A549 (cell line): ENCODE measurements at regions not wholly inside any gene's neighbourhood (a gene's known extent, or its start where the extent isn't known, plus 50 kb on each side); places are given as distances from the start of the nearest gene placed in this dataset.

ENCODE experiments used
- ATAC-seq, 2 experiments: fragments of 200-7000 bp in 1 of 2; fragments of >200 bp in 1 of 2; cut with Nextera tagmentation in 1 of 2; cut with Tn5 transposase in 1 of 2; 3 replicates each; pipeline versions ENCODE4 v1.8.0 to v1.9.1; 2018 to 2020; ENCODE audit warnings: mild to moderate bottlenecking in 1 of 2, moderate library complexity in 1 of 2
- CTCF ChIA-PET: fragments of 300-600 bp; sonication (Branson Sonifier 250); formaldehyde crosslinking; extraction: SDS; loops from one replicate; lab custom pipeline; 2021; ENCODE audit warnings: antibody characterized with exemption, inconsistent platforms; lab: Yijun Ruan, JAX
- POLR2A ChIA-PET: fragments of 350-600 bp; formaldehyde crosslinking; extraction: SDS; loops from one replicate; lab custom pipeline; 2021; ENCODE audit warnings: antibody characterized with exemption, inconsistent platforms; lab: Yijun Ruan, JAX
- DNase-seq, 2 experiments: peaks; one replicate each; pipeline versions ENCODE4 v3.0.0 to v3.0.0-alpha.2; 2011 to 2016; ENCODE audit warnings: low read depth in 1 of 2, low spot score in 1 of 2
- FAIRE-seq: peaks from 2 replicates; lab custom pipeline; 2011; peaks lifted over from hg19 to GRCh38; lab: Jason Lieb, UNC
- H3K27ac ChIP-seq, 2 experiments: fragments of >200 bp; sonication (Bioruptor Twin); formaldehyde crosslinking; 3 replicates each; pipeline ENCODE4 v1.5.1; 2016 to 2017
- H3K4me1 ChIP-seq: fragments of >200 bp; sonication (Bioruptor Twin); formaldehyde crosslinking; 3 replicates; pipeline ENCODE4 v1.6.1; 2016
- H3K4me2 ChIP-seq: fragments of >200 bp; sonication (Bioruptor Twin); formaldehyde crosslinking; 3 replicates; pipeline ENCODE4 v1.6.1; 2016
- H3K4me3 ChIP-seq: fragments of >200 bp; sonication (Bioruptor Twin); formaldehyde crosslinking; 3 replicates; pipeline ENCODE4 v1.5.1; 2016
- H3K9me3 ChIP-seq: fragments of >200 bp; sonication (Bioruptor Twin); formaldehyde crosslinking; 3 replicates; pipeline ENCODE4 v1.6.1; 2016
- ATOH8 ChIP-seq: fragments of 250-450 bp; sonication (Bioruptor Pico); IDR thresholded peaks from 2 replicates; pipeline ENCODE4 v1.5.0; 2020; ENCODE audit warnings: low read depth, mild to moderate bottlenecking, moderate library complexity
- BHLHE40 ChIP-seq: IDR thresholded peaks from 2 replicates; pipeline ENCODE4 v1.6.1; 2012; ENCODE audit warnings: low read depth, low read length, inconsistent platforms
- CBX2 ChIP-seq: fragments of 200-600 bp; sonication (generic); IDR thresholded peaks from 2 replicates; pipeline ENCODE4 v1.6.1; 2016; ENCODE audit warnings: low read depth, mild to moderate bottlenecking, borderline replicate concordance
- CTCF ChIP-seq: fragments of >200 bp; sonication (Bioruptor Twin); formaldehyde crosslinking; IDR thresholded peaks from 3 replicates; pipeline ENCODE4 v1.5.1; 2016
- EHF ChIP-seq: fragments of 250-450 bp; sonication (Bioruptor Pico); IDR thresholded peaks from 2 replicates; pipeline ENCODE4 v1.5.0; 2020; ENCODE audit warnings: mild to moderate bottlenecking
- EHMT2 ChIP-seq: fragments of 200-600 bp; sonication (generic); IDR thresholded peaks from 2 replicates; pipeline ENCODE4 v1.6.1; 2016; ENCODE audit warnings: antibody characterized with exemption, low read depth, mild to moderate bottlenecking, moderate library complexity
- ESRRA ChIP-seq: fragments of 150-350 bp; IDR thresholded peaks from 2 replicates; pipeline ENCODE4 v1.6.1; 2014; ENCODE audit warnings: mild to moderate bottlenecking, low read length, borderline replicate concordance
- FOSL2 ChIP-seq, 2 experiments: fragments of 450-650 bp in 1 of 2; fragments of >200 bp in 1 of 2; sonication (Bioruptor Twin) in 1 of 2; formaldehyde crosslinking; IDR thresholded peaks; 2 replicates each; pipeline versions ENCODE4 v1.5.0 to v1.6.1; 2016 to 2020; ENCODE audit warnings: mild to moderate bottlenecking in 1 of 2, moderate library complexity in 1 of 2
- FOXS1 ChIP-seq: fragments of 250-450 bp; sonication (Bioruptor Pico); IDR thresholded peaks from 2 replicates; pipeline ENCODE4 v1.5.0; 2020; ENCODE audit warnings: mild to moderate bottlenecking, moderate library complexity
- HMGXB4 ChIP-seq: fragments of 250-450 bp; sonication (Bioruptor Pico); IDR thresholded peaks from 2 replicates; pipeline ENCODE4 v1.5.0; 2021; ENCODE audit warnings: mild to moderate bottlenecking, moderate library complexity, borderline replicate concordance
- HOXA7 ChIP-seq: fragments of 250-450 bp; sonication (Bioruptor Pico); IDR thresholded peaks from 2 replicates; pipeline ENCODE4 v1.5.0; 2020; ENCODE audit warnings: mild to moderate bottlenecking, moderate library complexity
- HOXB13 ChIP-seq: fragments of 250-450 bp; sonication (Bioruptor Pico); IDR thresholded peaks from 2 replicates; pipeline ENCODE4 v1.5.0; 2020; ENCODE audit warnings: low read depth, mild to moderate bottlenecking, moderate library complexity
- KDM1A ChIP-seq: fragments of 200-600 bp; sonication (generic); IDR thresholded peaks from 2 replicates; pipeline ENCODE4 v1.6.1; 2016; ENCODE audit warnings: low read depth, mild to moderate bottlenecking
- KDM5A ChIP-seq: fragments of 200-600 bp; sonication (generic); IDR thresholded peaks from 2 replicates; pipeline ENCODE4 v1.6.1; 2016; ENCODE audit warnings: antibody characterized with exemption, mild to moderate bottlenecking
- MAZ ChIP-seq: fragments of 150-350 bp; IDR thresholded peaks from 2 replicates; pipeline ENCODE4 v1.6.1; 2014; ENCODE audit warnings: antibody characterized with exemption, low read depth, low read length, borderline replicate concordance
- MYC ChIP-seq: IDR thresholded peaks from 2 replicates; pipeline ENCODE4 v1.6.1; 2012; ENCODE audit warnings: mild to moderate bottlenecking, inconsistent platforms, low read length, improper control_type of control experiment, borderline replicate concordance
- PBX3 ChIP-seq: IDR thresholded peaks from 2 replicates; pipeline ENCODE4 v1.6.1; 2012
- RARB ChIP-seq: fragments of 250-450 bp; sonication (Bioruptor Pico); IDR thresholded peaks from 2 replicates; pipeline ENCODE4 v1.8.0; 2021; ENCODE audit warnings: mild to moderate bottlenecking, moderate library complexity
- SREBF2 ChIP-seq: fragments of 450-650 bp; IDR thresholded peaks from 2 replicates; pipeline ENCODE4 v1.6.1; 2014; ENCODE audit warnings: mild to moderate bottlenecking, moderate library complexity
- TFCP2L1 ChIP-seq: fragments of 250-450 bp; sonication (Bioruptor Pico); IDR thresholded peaks from 2 replicates; pipeline ENCODE4 v1.5.0; 2021; ENCODE audit warnings: mild to moderate bottlenecking
- ZC3H11A ChIP-seq: fragments of 450-650 bp; IDR thresholded peaks from 2 replicates; pipeline ENCODE4 v1.6.1; 2014; ENCODE audit warnings: antibody characterized with exemption, mild to moderate bottlenecking
- WGBS: methylation state at CpG from one replicate; pipeline ENCODE4 v1.1.6; 2017; ENCODE audit errors: missing lambda C conversion rate; 5-methylcytosine and 5-hydroxymethylcytosine counted together
- TF ChIP-seq, protein P1 (sequence below): fragments of 200-600 bp; sonication (generic); IDR thresholded peaks from 2 replicates; pipeline ENCODE4 v1.6.1; 2016; ENCODE audit warnings: antibody characterized with exemption, mild to moderate bottlenecking, moderate library complexity

GRCh38 chr7:46100521-46100920, 179.4 kb upstream of the IGFBP3 start (continued):
- TF ChIP-seq ATOH8 (CRISPR knock-in tag): no peak
- TF ChIP-seq CTCF: no peak
- no peak for TF ChIP-seq SREBF2
- TF ChIP-seq HMGXB4 (CRISPR knock-in tag): no peak
- no peak for TF ChIP-seq KDM1A
- no peak for TF ChIP-seq ESRRA

GRCh38 chr7:46099076-46099475, 178.0 kb upstream of the IGFBP3 start:
- H3K27ac ChIP-seq: no peak overlapping the region
- H3K4me1 ChIP-seq: peaks cover 12% of the 10 kb centered on the region
- no peak for TF ChIP-seq EHF (CRISPR knock-in tag)
- no peak for TF ChIP-seq HOXA7 (CRISPR knock-in tag)
- no peak for TF ChIP-seq KDM5A
- no peak for TF ChIP-seq MAZ
- TF ChIP-seq ZC3H11A: no peak
- TF ChIP-seq HMGXB4 (CRISPR knock-in tag): no peak
- no peak overlapping the region for H3K4me3 ChIP-seq
- ChIA-PET POLR2A (no interaction called here), CTCF (interaction anchor here (0.6 to 0.9 kb wide), 2 partner anchors 88 to 131 kb away, joined by 3 to 4 read pairs; no protein-coding TSS in a partner anchor)
- peak overlapping the region; percentile 45 for H3K4me2 ChIP-seq
- WGBS: 73% methylated on average over 1 of the region's 1 CpG
- FAIRE-seq (peak; percentile 23), DNase-seq (no peak), ATAC-seq (no peak)
- no peaks in the 10 kb centered on the region for H3K9me3 ChIP-seq

DNA sequence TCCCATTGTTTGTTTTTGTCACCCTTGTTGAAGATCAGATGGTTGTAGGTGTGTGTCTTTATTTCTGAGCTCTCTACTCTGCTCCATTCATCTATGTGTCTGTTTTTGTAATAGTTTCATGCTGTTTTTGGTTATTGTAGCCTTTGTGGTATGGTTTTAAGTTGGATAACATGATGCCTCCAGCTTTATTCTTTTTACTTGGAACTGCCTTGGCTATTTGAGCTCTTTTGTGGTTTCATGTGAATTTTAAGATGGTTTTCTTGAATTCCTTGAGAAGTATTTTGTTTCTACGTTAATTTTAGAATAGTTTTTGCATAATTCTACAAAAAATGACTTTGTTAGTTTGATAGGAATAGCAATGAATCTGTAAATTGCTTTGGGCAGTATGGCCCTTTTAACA, 170.0 kb upstream of the IGFBP3 start:
- no peak for FAIRE-seq
- no peak overlapping the region for H3K4me2 ChIP-seq
- ChIA-PET POLR2A (no interaction called here), CTCF (no interaction called here)
- H3K4me3 ChIP-seq: no peak overlapping the region
- WGBS: 19% methylated on average over 1 of the region's 1 CpG
- H3K27ac ChIP-seq: no peak overlapping the region
- peaks cover 15% of the 10 kb centered on the region; the same call in 2 of the 3 replicates for H3K9me3 ChIP-seq
- no peak for ATAC-seq
- no peak for DNase-seq
- no peaks in the 10 kb centered on the region for H3K4me1 ChIP-seq
- TF ChIP-seq MYC (no peak), TFCP2L1 (no peak), EHMT2 (no peak), HOXB13 (CRISPR knock-in tag) (no peak), FOSL2 (IDR thresholded peaks at IDR 0.05) (no peak), FOSL2 (CRISPR knock-in tag; IDR thresholded peaks at IDR 0.05) (no peak), PBX3 (no peak), KDM1A (no peak), RARB (CRISPR knock-in tag) (no peak), BHLHE40 (no peak), CBX2 (no peak), FOXS1 (CRISPR knock-in tag) (no peak), ATOH8 (CRISPR knock-in tag) (no peak)
- TF ChIP-seq, protein P1, sequence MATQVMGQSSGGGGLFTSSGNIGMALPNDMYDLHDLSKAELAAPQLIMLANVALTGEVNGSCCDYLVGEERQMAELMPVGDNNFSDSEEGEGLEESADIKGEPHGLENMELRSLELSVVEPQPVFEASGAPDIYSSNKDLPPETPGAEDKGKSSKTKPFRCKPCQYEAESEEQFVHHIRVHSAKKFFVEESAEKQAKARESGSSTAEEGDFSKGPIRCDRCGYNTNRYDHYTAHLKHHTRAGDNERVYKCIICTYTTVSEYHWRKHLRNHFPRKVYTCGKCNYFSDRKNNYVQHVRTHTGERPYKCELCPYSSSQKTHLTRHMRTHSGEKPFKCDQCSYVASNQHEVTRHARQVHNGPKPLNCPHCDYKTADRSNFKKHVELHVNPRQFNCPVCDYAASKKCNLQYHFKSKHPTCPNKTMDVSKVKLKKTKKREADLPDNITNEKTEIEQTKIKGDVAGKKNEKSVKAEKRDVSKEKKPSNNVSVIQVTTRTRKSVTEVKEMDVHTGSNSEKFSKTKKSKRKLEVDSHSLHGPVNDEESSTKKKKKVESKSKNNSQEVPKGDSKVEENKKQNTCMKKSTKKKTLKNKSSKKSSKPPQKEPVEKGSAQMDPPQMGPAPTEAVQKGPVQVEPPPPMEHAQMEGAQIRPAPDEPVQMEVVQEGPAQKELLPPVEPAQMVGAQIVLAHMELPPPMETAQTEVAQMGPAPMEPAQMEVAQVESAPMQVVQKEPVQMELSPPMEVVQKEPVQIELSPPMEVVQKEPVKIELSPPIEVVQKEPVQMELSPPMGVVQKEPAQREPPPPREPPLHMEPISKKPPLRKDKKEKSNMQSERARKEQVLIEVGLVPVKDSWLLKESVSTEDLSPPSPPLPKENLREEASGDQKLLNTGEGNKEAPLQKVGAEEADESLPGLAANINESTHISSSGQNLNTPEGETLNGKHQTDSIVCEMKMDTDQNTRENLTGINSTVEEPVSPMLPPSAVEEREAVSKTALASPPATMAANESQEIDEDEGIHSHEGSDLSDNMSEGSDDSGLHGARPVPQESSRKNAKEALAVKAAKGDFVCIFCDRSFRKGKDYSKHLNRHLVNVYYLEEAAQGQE: no peak
